ENCODE measurements at regions not wholly inside any gene's neighbourhood (a gene's known extent, or its start where the extent isn't known, plus 50 kb on each side); places are given as distances from the start of the nearest gene placed in this dataset.

GRCh38 chr4:18676526-18676915, 655.0 kb upstream of the LCORL start:
- TF ChIP-seq POU6F1 (CRISPR knock-in tag; IDR thresholded peaks at IDR 0.05; ENCODE audit: borderline replicate concordance, low read depth) (no peak), BACH2 (CRISPR knock-in tag; IDR thresholded peaks at IDR 0.05; ENCODE audit: borderline replicate concordance) (no peak), ZNF565 (CRISPR knock-in tag; conservative IDR thresholded peaks at IDR 0.05; ENCODE audit: low read depth) (no peak), CSDC2 (CRISPR knock-in tag; IDR thresholded peaks at IDR 0.05) (no peak), ZFP3 (CRISPR knock-in tag; IDR thresholded peaks at IDR 0.05) (no peak), PPARA (CRISPR knock-in tag; IDR thresholded peaks at IDR 0.05; ENCODE audit: borderline replicate concordance) (no peak), ESRRG (CRISPR knock-in tag; IDR thresholded peaks at IDR 0.05) (no peak), CREB5 (CRISPR knock-in tag; IDR thresholded peaks at IDR 0.05; ENCODE audit: low read depth) (no peak), TCF4 (CRISPR knock-in tag; IDR thresholded peaks at IDR 0.05; ENCODE audit: borderline replicate concordance) (no peak), OSR1 (CRISPR knock-in tag; IDR thresholded peaks at IDR 0.05) (no peak)

Measured in SK-N-SH treated with all-trans-retinoic acid at 6 μM for 48 hours (cell line).